GM19023 (cell line): ENCODE measurements at regions not wholly inside any gene's neighbourhood (a gene's known extent, or its start where the extent isn't known, plus 50 kb on each side); places are given as distances from the start of the nearest gene placed in this dataset.
A peak's percentile ranks its signal among the peaks of the same experiment; 100 is the strongest.

Source experiments
- ATAC-seq: cut with Tn5 transposase; IDR thresholded peaks from one replicate; pipeline ENCODE4 v1.9.1; 2021; ENCODE audit warnings: mild to moderate bottlenecking, moderate library complexity; ENCODE audit not compliant: unreplicated experiment

DNA sequence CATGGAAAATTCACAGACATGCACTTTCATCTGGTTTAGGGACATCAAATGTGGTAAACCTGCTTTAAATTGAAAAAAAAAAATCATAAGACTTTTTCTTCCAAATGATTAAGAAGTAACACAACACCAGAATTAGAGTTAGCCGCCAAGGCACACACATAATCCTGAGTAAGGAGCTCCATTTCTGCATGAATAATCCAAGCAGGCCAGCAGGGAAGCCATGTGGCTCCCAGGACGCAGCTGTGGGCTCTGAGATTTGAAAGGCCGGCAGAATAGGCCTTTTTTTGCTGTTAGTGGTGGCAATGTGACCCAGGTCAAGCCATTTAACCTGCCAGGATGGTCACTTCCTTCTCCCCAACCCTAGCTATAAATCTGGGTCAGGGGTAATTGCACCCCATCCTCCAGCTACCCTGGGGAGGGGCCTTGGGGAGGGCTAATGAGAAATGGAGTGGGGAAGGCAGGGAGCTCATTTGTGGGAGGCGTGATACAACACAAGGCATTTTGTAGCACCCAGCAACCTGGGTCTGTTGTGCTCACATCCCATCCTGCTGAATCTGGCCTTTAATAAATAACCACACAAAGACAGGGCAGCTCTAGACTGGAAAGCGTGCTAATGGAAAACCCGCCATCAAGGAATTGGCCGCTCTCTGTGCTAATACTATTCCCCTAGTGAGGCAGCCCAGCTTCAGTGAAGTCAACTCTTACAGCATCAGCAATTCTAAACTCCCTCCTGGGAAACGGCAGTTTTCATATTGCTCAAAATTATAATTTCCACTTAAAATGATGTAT is 178.5 kb downstream of the RHOU start:
- ATAC-seq = no peak

GRCh38 chr1:228914700-228915099 is 179.4 kb downstream of the RHOU start:
- no peak for ATAC-seq

DNA sequence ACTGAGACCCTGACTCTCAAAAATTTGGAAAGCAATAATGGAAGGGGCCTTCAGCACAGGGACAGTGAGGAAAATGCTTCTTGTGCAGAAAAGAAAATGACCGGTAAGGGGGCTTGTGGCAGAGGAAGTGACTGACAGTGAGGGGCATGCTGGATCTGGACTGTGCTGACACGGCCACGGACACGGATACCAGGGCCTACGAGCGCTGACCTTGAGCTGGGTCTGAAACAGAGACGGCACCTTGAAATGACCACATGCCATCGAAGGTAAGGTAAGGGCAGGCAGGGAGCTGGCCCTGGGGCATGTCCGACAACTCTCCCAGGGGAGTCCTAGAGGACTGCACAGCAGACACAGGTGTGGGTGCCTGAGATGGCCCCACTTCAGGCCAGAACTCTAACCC is 182.1 kb downstream of the RHOU start:
- no peak for ATAC-seq

DNA sequence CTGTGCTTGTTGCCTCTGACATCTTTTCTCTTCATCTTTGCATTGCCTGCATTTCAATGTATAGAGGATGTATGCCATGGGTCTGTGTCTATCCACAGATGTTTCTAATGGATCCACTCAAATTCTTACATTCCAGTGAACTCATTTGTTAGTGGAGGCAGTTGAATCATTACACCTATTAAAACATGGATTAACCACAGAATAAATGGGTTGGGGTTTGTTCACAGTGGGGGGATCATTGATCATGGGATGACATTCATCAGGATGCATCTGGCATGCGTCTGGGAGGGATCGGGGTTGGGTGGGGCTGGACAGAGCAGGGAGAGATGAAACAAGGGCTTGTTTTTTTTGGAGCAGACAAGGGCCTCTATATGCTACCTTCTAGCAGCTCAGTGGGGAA is 182.5 kb downstream of the RHOU start:
- ATAC-seq = no peak

GRCh38 chr1:228918335-228918734 is 183.1 kb downstream of the RHOU start:
- no peak for ATAC-seq

- ATAC-seq = no peak
These were observed 184.6 kb downstream of the RHOU start for GRCh38 chr1:228919914-228920313.

DNA sequence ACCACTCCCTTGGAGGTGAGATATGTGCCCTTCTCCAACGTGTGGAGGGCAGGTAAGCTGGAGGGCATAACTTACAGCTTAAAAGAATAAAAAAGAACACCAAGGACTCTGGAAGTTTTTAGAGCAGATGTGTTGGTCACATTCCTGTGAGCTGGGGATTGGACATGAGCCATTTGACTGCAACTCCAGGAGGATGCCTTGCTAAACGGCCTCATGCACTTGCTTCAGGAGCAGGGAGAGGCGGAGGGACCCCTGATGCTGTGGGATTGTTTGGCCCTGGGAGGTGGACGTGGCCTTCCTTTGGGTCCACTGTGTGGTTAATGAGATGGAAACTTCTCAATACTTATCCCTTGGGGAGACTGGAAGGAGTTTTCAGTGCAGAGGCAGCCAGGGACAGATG is 185.6 kb downstream of the RHOU start:
- no peak for ATAC-seq

- no peak for ATAC-seq
These were observed 186.2 kb downstream of the RHOU start for GRCh38 chr1:228921481-228921880.

DNA sequence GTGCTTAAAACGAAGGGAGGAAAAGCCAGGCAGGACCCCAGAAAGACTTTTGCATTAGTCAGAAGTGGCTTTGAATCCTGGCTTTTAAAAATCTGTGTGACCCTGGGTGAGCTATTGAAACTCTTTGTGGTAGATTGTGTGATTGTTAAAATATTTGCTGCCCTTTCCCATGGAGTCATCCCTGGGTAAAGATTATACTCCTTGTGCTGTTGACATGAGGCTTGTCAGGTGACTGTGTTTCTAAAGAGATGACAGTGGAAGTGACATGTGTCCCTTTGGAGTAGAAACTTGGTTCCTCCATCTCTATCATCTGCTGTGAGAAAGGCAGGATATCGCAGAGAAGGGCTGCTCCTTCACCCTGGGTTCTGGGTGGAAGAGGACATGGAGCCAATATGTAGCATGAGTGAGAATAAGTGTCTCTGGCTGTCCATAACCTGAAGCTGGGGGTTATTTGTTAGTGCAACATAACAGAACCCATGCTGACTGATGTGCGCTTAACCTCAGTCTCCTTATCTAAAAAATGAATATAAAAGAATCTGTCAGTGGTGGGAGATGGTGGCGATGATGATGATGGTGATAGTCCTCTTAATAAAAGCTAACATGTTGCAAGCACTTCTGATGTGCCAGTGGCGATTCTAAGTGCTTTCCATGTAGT is 187.6 kb downstream of the RHOU start:
- ATAC-seq = no peak

DNA sequence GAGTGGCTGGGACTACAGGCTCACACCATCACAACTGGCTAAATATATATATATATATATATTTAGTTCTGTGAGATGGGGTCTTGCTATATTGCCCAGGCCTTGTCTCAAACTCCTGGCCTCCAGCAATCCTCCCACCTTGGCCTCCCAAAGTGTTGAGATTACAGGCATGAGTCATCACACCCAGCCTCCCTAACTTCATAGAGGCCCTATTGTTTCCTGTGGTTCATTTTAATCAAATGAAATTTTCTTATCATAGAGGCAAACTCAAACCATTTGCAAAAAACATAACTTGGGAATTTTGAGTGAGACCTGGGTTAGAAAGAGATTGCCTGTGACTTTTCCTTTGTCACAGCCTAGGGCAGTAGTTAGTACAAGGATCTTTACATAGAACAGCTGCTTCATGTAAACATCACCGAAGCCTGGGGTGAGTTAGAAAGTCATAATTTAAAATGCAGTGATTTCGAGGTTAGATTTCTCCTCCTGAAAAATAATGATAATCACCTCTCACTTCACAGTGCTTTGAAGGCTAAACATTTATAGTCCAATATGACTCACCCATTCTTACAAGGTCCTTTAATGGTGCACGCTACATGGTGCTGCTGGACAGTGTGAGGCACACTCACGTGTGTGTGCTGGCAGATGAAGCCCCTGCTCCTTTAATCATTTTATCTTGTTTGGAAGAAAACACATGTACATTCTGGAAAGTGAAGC is 188.9 kb downstream of the RHOU start:
- ATAC-seq = no peak

DNA sequence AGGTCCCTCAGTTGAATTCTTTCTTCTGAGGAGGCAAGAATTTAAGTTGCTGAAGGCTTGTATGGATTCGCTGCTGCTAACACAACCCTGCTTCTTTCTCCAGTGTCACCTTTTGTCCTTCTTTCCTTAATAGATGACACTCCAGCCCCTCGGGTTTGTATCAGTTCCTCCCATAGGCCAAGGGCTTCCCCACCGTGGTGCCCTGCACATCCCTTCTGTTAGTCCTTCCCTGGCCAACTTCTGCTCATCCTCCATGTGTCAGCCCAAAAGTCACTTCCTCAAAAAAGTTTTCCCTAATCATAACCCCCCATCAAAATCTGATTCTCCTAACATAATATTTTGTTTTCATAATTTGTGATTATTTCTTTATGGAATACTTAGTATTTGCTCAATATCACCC is 190.4 kb downstream of the RHOU start:
- ATAC-seq = no peak

- ATAC-seq = no peak
These were observed 192.1 kb downstream of the RHOU start for GRCh38 chr1:228927421-228927820.

DNA sequence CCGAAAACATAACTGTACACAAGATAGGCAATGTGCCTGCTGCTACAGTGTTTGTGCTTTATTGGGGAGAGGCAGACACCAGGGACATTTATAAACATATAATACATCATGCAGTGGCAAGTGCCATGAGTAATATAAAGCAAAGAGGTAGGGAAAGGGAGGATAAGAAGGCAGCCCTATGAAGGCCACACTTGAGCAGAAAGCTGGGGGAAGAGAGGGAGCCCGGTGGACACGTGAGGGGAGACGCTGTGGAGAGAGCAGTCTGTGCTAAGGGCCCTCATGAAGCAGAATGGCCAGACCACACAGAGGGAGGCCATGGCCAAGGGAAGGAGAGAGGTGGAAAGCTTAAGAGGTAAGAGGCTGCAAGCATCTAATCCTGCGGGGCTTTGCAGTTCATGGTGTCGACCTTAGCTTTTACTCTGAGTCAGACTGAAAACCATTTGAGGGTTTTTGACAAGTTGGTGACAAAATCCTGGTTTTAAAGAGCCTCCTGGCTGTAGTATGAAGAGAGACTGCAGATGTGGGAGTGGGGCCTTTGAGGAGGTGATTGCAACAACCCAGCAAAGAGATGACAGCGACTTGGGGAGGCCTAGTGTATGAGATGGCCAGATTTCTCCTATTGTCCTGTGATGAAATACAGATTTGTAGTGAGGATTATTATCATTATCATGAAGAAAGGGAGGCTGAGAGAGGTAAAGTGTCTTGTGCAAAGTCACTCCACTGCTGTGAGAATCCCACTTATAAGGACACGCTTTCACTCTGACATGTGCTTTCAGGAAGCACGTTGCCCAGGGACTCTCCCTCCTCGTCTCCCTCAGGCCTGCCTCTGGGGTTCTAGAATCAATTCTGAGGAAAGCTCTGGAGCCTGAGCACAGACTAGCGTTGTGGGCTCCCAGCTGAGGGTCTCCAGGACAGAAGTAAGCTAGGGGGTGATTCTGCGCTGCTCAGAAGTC is 192.9 kb downstream of the RHOU start:
- ATAC-seq = peak; percentile 67

DNA sequence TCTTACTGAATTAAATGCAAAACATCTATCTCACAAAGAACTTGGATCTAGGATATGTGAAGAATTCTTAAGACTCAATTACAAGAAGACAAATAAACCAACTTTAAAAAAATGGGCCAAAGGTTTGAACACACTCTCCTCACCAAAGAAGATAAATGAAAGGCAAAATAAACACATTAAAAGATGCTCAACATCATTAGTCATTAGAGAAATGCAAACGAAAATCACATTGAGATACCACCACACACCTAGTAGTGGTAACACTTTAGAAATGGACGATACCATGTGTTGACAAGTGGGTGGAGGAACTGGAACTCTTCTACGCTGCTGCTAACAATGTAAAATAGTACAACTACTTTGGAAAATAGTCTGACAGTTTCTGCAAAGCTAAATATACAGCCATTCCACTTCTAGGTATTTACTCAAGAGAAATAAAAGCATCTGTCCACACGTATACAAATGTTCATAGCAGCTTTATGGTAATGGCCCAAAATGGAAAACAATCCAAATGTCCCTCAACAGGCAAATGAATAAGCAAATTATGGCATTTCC is 194.3 kb downstream of the RHOU start:
- ATAC-seq = no peak

DNA sequence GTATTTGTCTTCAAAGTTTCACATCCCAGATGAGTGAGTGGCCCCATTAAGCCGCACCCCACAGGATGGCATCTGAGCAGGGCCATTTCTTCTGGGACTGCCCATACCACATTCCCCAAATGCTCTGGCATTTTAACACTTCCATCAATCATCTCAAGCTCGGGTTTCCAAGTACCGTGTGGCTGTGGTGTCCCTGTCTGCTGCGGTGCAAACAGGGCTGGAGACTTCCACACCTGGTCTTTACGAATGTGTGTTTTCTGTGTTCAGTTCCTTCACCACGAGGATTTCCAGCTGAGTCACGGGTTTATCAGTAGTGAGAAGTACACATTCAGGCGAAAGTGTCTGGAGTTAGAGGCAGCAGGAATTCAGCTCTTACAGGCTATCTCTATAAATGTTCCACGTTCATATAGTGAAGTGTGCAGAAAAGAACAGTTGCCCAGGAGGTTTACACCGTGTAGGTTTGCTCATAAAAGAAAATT is 195.2 kb downstream of the RHOU start:
- no peak for ATAC-seq

- ATAC-seq = no peak
These were observed 198.5 kb downstream of the RHOU start for GRCh38 chr1:228933753-228934152.

- no peak for ATAC-seq
These were observed 200.0 kb downstream of the RHOU start for GRCh38 chr1:228935198-228935663.

- no peak for ATAC-seq
These were observed 200.8 kb downstream of the RHOU start for GRCh38 chr1:228935855-228936727.

- ATAC-seq = no peak
These were observed 201.6 kb downstream of the RHOU start for GRCh38 chr1:228936881-228937280.
